ENCODE measurements at regions not wholly inside any gene's neighbourhood (a gene's known extent, or its start where the extent isn't known, plus 50 kb on each side); places are given as distances from the start of the nearest gene placed in this dataset.
A peak's percentile ranks its signal among the peaks of the same experiment; 100 is the strongest.

- no peak for DNase-seq (ENCODE audit: low spot score)
Measured at GRCh38 chr10:127797339-127797738, 60.4 kb downstream of the FOXI2 start.

- DNase-seq (ENCODE audit: low spot score) = no peak
Measured at GRCh38 chr10:127798111-127798510, 61.1 kb downstream of the FOXI2 start.

DNA sequence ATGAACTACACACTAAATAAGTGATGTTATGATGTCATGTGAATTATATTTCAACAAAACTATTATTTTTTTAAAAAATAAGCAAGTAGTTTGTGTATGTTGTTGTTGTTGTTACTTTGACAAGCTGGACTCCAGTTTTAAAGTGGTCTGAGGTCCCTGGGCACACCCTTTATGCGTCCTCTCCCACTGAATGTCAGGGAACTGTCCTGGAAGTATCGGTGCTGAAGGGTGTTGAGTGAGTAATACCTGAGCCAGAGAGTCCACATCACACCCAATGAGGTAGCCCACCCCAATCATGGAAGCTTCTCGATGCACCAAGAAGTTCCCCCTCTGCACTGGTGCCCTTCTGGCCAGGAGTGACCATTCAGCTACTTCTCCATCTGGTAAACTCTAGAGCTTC lies 64.3 kb downstream of the FOXI2 start:
- DNase-seq (ENCODE audit: low spot score) = no peak

DNA sequence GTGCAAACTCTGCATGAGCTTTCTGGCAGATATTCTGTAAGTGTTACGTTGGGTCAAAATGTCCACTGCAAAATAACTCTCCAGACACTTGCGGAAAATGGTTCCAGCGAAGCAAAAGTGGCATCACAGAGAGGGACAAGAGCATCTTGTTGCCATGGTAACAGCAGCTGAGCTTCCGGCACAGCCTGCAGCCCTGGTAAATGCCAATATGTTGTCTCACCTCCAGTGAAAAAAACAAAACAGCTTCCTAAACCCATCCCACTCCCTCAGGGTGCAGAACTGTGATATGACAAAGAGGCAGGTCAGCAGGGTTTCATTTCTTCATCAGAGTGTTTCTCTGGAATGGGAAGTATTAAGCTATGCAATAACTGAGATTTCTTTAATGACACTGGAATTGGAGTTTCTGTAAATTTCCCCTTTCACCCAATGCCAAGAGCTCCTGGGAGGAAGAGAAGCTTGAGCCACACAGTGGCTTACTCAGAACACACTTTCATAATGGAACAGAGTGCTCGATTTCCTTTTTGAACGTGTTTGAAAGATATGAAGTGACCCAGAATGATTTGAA lies 65.6 kb downstream of the FOXI2 start:
- DNase-seq (ENCODE audit: low spot score) = no peak

DNA sequence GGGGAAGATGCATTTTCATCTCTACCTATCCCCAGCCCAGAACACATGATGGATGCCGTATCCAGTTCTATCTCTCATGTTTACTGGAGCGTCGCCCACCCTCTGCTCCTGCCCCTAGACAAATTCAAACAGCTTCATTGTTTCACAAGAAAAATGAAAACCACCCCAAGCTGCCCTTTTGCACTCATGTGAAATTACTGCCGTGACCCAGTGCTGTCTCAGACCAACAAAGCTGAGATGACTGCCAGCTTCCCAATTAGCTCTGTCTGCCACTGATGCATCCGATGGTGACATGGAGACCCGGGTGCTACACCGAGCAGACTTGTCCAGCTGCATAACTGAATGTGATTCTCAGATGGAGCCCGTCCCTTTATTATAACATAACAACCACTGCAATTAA lies 67.7 kb downstream of the FOXI2 start:
- no peak for DNase-seq (ENCODE audit: low spot score)

DNA sequence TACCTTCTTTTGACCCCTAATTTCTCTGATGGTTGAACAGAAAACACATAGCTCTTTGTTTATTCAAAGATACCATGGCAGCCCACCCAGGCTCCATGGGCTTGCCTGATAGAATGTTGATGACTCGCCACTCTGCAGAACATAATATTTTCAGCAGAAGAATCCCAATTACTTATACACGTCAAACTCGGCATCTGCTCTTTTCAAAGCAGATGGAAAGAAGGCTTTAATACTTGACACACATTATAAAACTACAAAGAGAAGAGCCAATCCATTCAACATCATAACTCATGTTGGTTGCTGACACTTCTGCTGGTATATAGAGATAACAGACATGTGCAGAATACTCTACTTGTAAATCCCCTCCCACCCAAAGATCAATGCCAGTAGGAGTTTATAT lies 69.0 kb downstream of the FOXI2 start:
- DNase-seq (ENCODE audit: low spot score) = no peak

DNA sequence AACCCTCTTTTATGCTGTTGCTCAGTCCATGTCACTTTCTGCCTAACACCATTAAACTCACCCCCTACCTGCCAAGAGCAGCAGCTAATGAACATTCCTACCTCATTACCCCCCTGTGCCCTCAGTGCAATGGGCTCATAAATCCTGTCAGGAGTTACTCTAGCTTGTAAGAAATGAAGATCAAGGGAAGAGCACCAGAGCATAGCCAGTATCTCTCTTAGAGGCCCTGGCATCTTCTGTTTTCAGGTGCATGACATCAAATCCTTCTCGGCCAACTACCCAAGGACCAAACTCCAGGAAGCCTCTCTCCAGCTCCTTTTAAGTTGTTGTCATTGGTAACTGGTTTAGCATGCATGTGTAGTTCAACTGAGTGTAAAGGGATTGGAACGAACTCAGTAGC lies 75.1 kb downstream of the FOXI2 start:
- no peak for DNase-seq (ENCODE audit: low spot score)

GRCh38 chr10:127813290-127813689 lies 76.3 kb downstream of the FOXI2 start:
- DNase-seq (ENCODE audit: low spot score) = peak; percentile 15

GRCh38 chr10:127815147-127815546 lies 77.6 kb downstream of the CLRN3 start:
- DNase-seq (ENCODE audit: low spot score) = peak; percentile 20

DNA sequence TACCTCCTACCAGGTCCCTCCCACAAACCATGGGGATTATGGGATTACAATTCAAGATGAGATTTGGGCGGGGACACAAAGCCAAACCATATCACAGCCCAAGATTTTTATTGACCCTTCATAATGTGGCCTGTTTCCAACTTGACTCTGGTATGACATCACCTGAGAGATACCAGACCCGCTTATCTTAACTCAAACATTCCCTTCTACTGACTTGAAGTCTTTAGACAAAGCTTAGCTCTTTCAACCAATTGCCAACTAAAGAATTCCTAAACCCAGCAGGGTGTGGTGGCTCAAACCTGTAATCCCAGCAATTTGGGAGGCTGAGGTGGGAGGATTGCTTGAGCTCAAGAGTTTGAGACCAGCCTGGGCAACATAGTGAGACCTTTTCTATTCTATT lies 67.9 kb downstream of the CLRN3 start:
- no peak for DNase-seq (ENCODE audit: low spot score)

DNA sequence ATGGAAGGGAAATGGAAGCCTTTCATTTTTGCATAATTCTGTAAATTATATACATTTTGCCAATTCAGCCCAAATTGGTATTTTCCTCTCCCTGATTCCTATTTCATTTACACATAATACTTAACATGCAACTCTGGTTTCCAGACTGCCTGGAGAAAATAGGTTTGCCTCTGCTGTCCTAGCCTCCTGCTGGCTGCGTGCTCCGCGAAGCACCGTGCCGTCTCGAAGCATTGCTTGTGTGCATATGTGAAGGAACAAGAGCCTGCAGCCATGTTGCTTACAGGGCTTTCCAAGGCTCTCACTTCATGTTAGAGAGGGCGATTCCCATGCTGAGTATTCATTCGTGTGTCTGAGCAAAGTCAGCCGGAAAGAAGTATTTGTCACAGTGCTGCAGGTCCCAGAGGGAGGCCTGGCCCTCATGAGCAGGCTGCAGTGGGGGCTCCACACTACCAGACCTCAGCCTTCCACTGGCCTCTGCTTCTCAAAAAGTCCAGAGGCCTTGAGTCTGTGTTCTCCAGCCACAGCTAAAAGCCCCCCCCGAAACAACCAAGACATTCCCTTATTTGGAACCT lies 66.5 kb downstream of the CLRN3 start:
- no peak for DNase-seq (ENCODE audit: low spot score)

- no peak for DNase-seq (ENCODE audit: low spot score)
Measured at GRCh38 chr10:127827354-127828140, 65.2 kb downstream of the CLRN3 start.
